Thyroid gland (tissue), 4 donors: ENCODE measurements at regions not wholly inside any gene's neighbourhood (a gene's known extent, or its start where the extent isn't known, plus 50 kb on each side); places are given as distances from the start of the nearest gene placed in this dataset.

Experiments used
- CTCF ChIP-seq, 6 experiments: fragments of 200-600 bp in 3 of 6; fragments of 450-650 bp in 3 of 6; sonication (generic) in 3 of 6; IDR thresholded peaks; one replicate each; pipeline ENCODE4 v1.5.1; 2016 to 2019; ENCODE audit warnings: antibody characterized with exemption in 6 of 6, mild to moderate bottlenecking in 2 of 6, inconsistent platforms in 1 of 6, moderate library complexity in 1 of 6
- POLR2A ChIP-seq, 2 donors: fragments of 450-650 bp; IDR thresholded peaks; one replicate each; pipeline ENCODE4 v1.6.1; 2017; ENCODE audit warnings: antibody characterized with exemption in 2 of 2, mild to moderate bottlenecking in 2 of 2, moderate library complexity in 1 of 2

DNA sequence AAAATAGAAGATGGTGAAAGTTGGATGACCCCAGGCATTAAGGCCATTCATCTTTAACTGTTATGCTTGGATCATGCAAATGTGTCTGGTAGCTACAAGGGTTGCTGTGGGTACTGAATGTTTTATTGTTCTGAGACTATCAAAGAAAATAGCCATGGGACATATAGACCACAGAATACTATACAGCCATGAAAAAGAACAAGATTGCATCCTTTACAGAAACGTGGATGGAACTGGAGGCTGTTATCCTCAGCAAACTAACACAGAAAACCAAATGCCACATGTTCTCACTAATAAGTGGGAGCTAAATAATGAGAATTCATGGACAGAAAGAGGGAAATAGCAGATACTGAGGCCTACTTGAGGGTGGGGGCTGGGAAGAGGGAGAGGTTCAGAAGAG is 249.0 kb downstream of the LTN1 start:
- TF ChIP-seq POLR2A (IDR thresholded peaks at IDR 0.05) (no peak), CTCF (IDR thresholded peaks at IDR 0.05) (no peak)
